ENCODE measurements at regions not wholly inside any gene's neighbourhood (a gene's known extent, or its start where the extent isn't known, plus 50 kb on each side); places are given as distances from the start of the nearest gene placed in this dataset.

GRCh38 chr9:99399474-99399873 is 177.4 kb downstream of the SEC61B start:
- no peak overlapping the region for H3K27ac ChIP-seq
- no peaks in the 10 kb centered on the region for H3K9me3 ChIP-seq
- TF ChIP-seq CTCF (IDR thresholded peaks at IDR 0.05): no peak
- no peak for DNase-seq (ENCODE audit: low spot score)
- H3K36me3 ChIP-seq: no peaks in the 10 kb centered on the region
- H3K27me3 ChIP-seq (replicated peaks; ENCODE audit: insufficient read depth): no peaks in the 10 kb centered on the region
- no peak for ATAC-seq (ENCODE audit: insufficient number of reproducible peaks, low FRiP score, low read depth)
- H3K4me3 ChIP-seq: no peak overlapping the region
- no peaks in the 10 kb centered on the region for H3K4me1 ChIP-seq (ENCODE audit: control insufficient read depth in 1 of 2, low read depth in 2 of 2)

- DNase-seq (ENCODE audit: low spot score) (no peak), ATAC-seq (ENCODE audit: insufficient number of reproducible peaks, low FRiP score, low read depth) (no peak)
- Histone ChIP-seq H3K27me3 (replicated peaks; ENCODE audit: insufficient read depth) (no peaks in the 10 kb centered on the region), H3K9me3 (no peaks in the 10 kb centered on the region), H3K4me3 (no peak overlapping the region), H3K36me3 (no peaks in the 10 kb centered on the region), H3K27ac (no peak overlapping the region), H3K4me1 (ENCODE audit: control insufficient read depth in 1 of 2, low read depth in 2 of 2) (no peaks in the 10 kb centered on the region)
- no peak for TF ChIP-seq CTCF (IDR thresholded peaks at IDR 0.05)
Observed at GRCh38 chr9:99400184-99400731, 178.2 kb downstream of the SEC61B start.

- TF ChIP-seq CTCF (IDR thresholded peaks at IDR 0.05): no peak
Observed at GRCh38 chr9:99401680-99402504, 179.8 kb downstream of the SEC61B start.

GRCh38 chr9:99403371-99403770 is 181.3 kb downstream of the SEC61B start:
- TF ChIP-seq CTCF (IDR thresholded peaks at IDR 0.05): no peak
- Histone ChIP-seq H3K9me3 (no peaks in the 10 kb centered on the region), H3K4me1 (ENCODE audit: control insufficient read depth in 1 of 2, low read depth in 2 of 2) (no peaks in the 10 kb centered on the region), H3K27ac (no peak overlapping the region), H3K36me3 (no peaks in the 10 kb centered on the region), H3K4me3 (no peak overlapping the region), H3K27me3 (replicated peaks; ENCODE audit: insufficient read depth) (no peaks in the 10 kb centered on the region)
- DNase-seq (ENCODE audit: low spot score) (no peak), ATAC-seq (ENCODE audit: insufficient number of reproducible peaks, low FRiP score, low read depth) (no peak)

More at GRCh38 chr9:99401680-99402504, 179.8 kb downstream of the SEC61B start:
- no peak for DNase-seq (ENCODE audit: low spot score)
- no peak for ATAC-seq (ENCODE audit: insufficient number of reproducible peaks, low FRiP score, low read depth)
- Histone ChIP-seq H3K27ac (no peak overlapping the region), H3K4me3 (no peak overlapping the region), H3K9me3 (no peaks in the 10 kb centered on the region), H3K27me3 (replicated peaks; ENCODE audit: insufficient read depth) (no peaks in the 10 kb centered on the region), H3K4me1 (ENCODE audit: control insufficient read depth in 1 of 2, low read depth in 2 of 2) (no peaks in the 10 kb centered on the region), H3K36me3 (no peaks in the 10 kb centered on the region)

- ATAC-seq (ENCODE audit: insufficient number of reproducible peaks, low FRiP score, low read depth): no peak
Observed at GRCh38 chr9:99405359-99405758, 183.3 kb downstream of the SEC61B start.

More at GRCh38 chr9:99405359-99405758, 183.3 kb downstream of the SEC61B start:
- no peak for DNase-seq (ENCODE audit: low spot score)
- TF ChIP-seq CTCF (IDR thresholded peaks at IDR 0.05): no peak
- no peak overlapping the region for H3K27ac ChIP-seq
- H3K27me3 ChIP-seq (replicated peaks; ENCODE audit: insufficient read depth): no peaks in the 10 kb centered on the region
- no peaks in the 10 kb centered on the region for H3K9me3 ChIP-seq
- H3K4me1 ChIP-seq (ENCODE audit: control insufficient read depth in 1 of 2, low read depth in 2 of 2): no peaks in the 10 kb centered on the region
- no peaks in the 10 kb centered on the region for H3K36me3 ChIP-seq
- no peak overlapping the region for H3K4me3 ChIP-seq
